SK-N-SH treated with all-trans-retinoic acid at 6 μM for 48 hours (cell line): ENCODE measurements at regions not wholly inside any gene's neighbourhood (a gene's known extent, or its start where the extent isn't known, plus 50 kb on each side); places are given as distances from the start of the nearest gene placed in this dataset.

Experiments
- BACH2 ChIP-seq: fragments of 250-450 bp; sonication (Bioruptor Pico); IDR thresholded peaks from 2 replicates; pipeline ENCODE4 v1.9.0; 2021; ENCODE audit warnings: mild to moderate bottlenecking, borderline replicate concordance
- CSRNP3 ChIP-seq: fragments of 250-450 bp; sonication (Bioruptor Pico); IDR thresholded peaks from 2 replicates; pipeline ENCODE4 v1.5.1; 2021; ENCODE audit warnings: mild to moderate bottlenecking, moderate library complexity
- ISL1 ChIP-seq: fragments of 250-450 bp; sonication (Bioruptor Pico); IDR thresholded peaks from 2 replicates; pipeline ENCODE4 v2.1.2; 2022; ENCODE audit warnings: mild to moderate bottlenecking, moderate library complexity
- TCF4 ChIP-seq: fragments of 250-450 bp; sonication (Bioruptor Pico); IDR thresholded peaks from 2 replicates; pipeline ENCODE4 v1.8.0; 2021; ENCODE audit warnings: mild to moderate bottlenecking, moderate library complexity, borderline replicate concordance
- ZFP30 ChIP-seq: fragments of 450-650 bp; formaldehyde crosslinking; IDR thresholded peaks from 2 replicates; pipeline ENCODE4 v1.5.0; 2022; ENCODE audit warnings: mild to moderate bottlenecking, moderate library complexity
- TF ChIP-seq, protein P1 (sequence below): fragments of 250-450 bp; sonication (Bioruptor Pico); IDR thresholded peaks from 2 replicates; pipeline ENCODE4 v1.8.0; 2020; ENCODE audit warnings: mild to moderate bottlenecking, moderate library complexity, borderline replicate concordance

DNA sequence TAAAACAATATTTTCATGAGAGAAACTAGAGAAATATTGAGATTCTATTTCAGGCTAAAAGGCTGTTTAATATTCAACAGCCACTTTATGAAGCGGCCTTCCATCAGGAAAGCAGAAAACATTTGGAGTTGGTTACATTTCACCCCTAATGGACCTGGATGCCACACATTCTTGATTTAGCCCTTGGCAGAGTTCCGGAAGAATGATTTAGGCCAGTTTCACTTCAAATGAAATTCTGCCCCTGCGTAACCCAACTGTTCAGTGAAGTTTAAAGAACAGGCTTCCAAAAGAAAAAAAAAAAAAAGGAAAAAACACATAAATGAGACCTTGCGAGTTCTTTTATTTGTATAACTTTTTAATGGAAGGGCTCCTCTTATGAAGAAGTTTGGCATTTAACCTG, 239.2 kb upstream of the AKR1E2 start:
- TF ChIP-seq, protein P1, sequence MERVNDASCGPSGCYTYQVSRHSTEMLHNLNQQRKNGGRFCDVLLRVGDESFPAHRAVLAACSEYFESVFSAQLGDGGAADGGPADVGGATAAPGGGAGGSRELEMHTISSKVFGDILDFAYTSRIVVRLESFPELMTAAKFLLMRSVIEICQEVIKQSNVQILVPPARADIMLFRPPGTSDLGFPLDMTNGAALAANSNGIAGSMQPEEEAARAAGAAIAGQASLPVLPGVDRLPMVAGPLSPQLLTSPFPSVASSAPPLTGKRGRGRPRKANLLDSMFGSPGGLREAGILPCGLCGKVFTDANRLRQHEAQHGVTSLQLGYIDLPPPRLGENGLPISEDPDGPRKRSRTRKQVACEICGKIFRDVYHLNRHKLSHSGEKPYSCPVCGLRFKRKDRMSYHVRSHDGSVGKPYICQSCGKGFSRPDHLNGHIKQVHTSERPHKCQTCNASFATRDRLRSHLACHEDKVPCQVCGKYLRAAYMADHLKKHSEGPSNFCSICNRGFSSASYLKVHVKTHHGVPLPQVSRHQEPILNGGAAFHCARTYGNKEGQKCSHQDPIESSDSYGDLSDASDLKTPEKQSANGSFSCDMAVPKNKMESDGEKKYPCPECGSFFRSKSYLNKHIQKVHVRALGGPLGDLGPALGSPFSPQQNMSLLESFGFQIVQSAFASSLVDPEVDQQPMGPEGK (CRISPR knock-in tag) = no peak
- no peak for TF ChIP-seq BACH2 (CRISPR knock-in tag)
- peak; percentile 85 for TF ChIP-seq ISL1 (CRISPR knock-in tag)
- no peak for TF ChIP-seq ZFP30 (CRISPR knock-in tag)
- no peak for TF ChIP-seq TCF4
- no peak for TF ChIP-seq CSRNP3 (CRISPR knock-in tag)
